BJ (cell line): ENCODE measurements at regions not wholly inside any gene's neighbourhood (a gene's known extent, or its start where the extent isn't known, plus 50 kb on each side); places are given as distances from the start of the nearest gene placed in this dataset.

Experiments
- CTCF ChIA-PET: fragments of 350-600 bp; formaldehyde crosslinking; extraction: SDS; loops from one replicate; lab custom pipeline; 2021; ENCODE audit warnings: antibody characterized with exemption, inconsistent platforms; lab: Yijun Ruan, JAX
- POLR2A ChIA-PET: fragments of 300-600 bp; sonication (Branson Sonifier 250); formaldehyde crosslinking; extraction: SDS; loops from one replicate; lab custom pipeline; 2021; ENCODE audit warnings: antibody characterized with exemption; lab: Charles Lee
- DNase-seq: peaks from one replicate; pipeline ENCODE4 v3.0.0-alpha.2; 2011; ENCODE audit warnings: low read depth
- H3K27me3 ChIP-seq: 2 replicates; pipeline ENCODE4 v1.6.0; 2011; ENCODE audit warnings: low read length; ENCODE audit not compliant: control insufficient read depth, insufficient read depth
- H3K36me3 ChIP-seq: 2 replicates; pipeline ENCODE4 v1.5.1; 2011; ENCODE audit warnings: low read length; ENCODE audit not compliant: control insufficient read depth, insufficient read depth
- H3K4me3 ChIP-seq: 2 replicates; pipeline ENCODE4 v1.5.1; 2011; ENCODE audit warnings: low read depth, mild to moderate bottlenecking, control low read depth, low read length
- TF ChIP-seq, protein P1 (sequence below): IDR thresholded peaks from 2 replicates; pipeline ENCODE4 v1.5.1; 2011; ENCODE audit warnings: low read depth, mild to moderate bottlenecking, control low read depth, inconsistent platforms, low read length, moderate library complexity; ENCODE audit not compliant: insufficient read depth

DNA sequence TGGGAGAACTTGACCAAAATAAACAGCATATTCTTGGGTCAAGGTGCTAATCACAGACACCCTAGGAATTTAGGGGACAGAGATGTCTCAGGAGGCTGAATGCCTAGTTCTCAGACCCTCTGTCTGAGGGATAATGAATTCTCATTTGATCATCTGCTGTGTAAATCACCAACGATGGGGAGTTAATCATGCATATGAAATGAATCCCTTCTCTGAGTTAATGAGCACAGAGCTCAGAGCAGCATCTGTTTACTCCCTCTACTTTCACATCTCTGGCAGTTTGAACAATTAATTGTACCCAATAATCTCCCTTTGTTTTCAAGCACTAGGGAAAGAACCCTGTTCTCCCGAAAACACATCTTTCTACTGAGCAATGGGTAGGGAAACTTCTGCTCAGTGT lies 129.4 kb upstream of the SRRM4 start:
- Histone ChIP-seq H3K36me3 (no peaks in the 10 kb centered on the region), H3K27me3 (no peaks in the 10 kb centered on the region), H3K4me3 (no peak overlapping the region)
- TF ChIP-seq, protein P1, sequence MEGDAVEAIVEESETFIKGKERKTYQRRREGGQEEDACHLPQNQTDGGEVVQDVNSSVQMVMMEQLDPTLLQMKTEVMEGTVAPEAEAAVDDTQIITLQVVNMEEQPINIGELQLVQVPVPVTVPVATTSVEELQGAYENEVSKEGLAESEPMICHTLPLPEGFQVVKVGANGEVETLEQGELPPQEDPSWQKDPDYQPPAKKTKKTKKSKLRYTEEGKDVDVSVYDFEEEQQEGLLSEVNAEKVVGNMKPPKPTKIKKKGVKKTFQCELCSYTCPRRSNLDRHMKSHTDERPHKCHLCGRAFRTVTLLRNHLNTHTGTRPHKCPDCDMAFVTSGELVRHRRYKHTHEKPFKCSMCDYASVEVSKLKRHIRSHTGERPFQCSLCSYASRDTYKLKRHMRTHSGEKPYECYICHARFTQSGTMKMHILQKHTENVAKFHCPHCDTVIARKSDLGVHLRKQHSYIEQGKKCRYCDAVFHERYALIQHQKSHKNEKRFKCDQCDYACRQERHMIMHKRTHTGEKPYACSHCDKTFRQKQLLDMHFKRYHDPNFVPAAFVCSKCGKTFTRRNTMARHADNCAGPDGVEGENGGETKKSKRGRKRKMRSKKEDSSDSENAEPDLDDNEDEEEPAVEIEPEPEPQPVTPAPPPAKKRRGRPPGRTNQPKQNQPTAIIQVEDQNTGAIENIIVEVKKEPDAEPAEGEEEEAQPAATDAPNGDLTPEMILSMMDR: no peak
- ChIA-PET CTCF (no interaction called here), POLR2A (no interaction called here)
- DNase-seq: no peak

DNA sequence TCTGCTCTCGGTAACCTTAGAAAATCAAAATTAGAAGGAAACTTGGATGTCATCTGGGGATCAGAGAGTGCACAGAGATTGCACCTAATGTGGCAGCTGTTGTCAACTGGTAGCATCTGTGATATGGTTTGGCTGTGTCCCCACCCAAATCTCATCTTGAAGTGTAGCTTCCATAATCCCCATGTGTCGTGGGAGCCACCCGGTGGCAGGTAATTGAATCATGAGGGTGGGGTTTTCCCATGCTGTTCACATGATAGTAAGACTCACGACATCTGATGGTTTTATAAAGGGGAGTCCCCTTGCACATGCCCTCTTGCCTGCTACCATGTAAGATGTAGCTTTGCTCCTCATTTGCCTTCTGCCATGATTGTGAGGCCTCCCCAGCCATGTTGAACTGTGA lies 127.7 kb upstream of the SRRM4 start:
- ChIA-PET CTCF (no interaction called here), POLR2A (no interaction called here)
- no peak overlapping the region for H3K4me3 ChIP-seq

DNA sequence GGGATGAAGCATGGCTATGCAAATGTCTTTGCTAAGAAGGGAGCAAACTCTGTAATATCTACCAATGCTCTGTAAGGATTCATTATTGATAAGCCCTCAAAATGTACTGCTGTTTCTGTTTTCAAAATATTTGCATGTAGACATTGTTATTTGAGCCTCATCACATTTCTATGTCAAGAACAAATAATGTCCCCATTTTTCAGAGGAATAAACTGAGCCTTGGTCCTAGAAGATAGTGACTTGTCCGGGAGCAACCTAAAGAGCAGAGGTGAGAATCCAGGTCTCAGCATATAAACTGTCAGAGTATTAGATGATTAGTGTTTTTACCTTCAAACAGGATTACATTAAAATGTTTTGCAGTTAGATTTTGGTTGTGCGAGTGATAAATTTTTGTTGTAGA lies 125.5 kb upstream of the SRRM4 start:
- H3K4me3 ChIP-seq: no peak overlapping the region
- TF ChIP-seq, protein P1: no peak
- no peak for DNase-seq
- no peaks in the 10 kb centered on the region for H3K36me3 ChIP-seq
- ChIA-PET CTCF (no interaction called here), POLR2A (no interaction called here)
- H3K27me3 ChIP-seq: no peaks in the 10 kb centered on the region

More for the DNA sequence above, 127.7 kb upstream of the SRRM4 start:
- TF ChIP-seq, protein P1: no peak
- no peak for DNase-seq
- Histone ChIP-seq H3K27me3 (no peaks in the 10 kb centered on the region), H3K36me3 (no peaks in the 10 kb centered on the region)

DNA sequence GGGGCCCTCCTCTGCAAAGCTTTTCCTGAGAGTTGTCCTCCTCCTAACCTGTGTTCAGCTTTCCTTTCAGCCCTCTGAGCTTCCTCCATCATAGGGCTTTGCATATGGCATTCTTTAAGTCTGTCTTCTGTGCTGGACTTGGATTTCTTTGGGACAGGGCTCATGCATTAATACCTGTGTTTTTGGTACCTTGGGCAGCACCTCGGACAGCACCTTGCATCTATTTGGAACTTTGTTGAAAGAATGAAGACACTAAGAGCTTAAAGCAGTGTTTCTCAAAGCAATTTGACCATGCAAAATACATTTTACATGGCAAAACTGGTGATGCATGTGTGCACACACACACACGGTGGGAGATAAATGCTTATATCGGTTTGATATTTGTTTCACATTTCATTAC lies 115.0 kb upstream of the SRRM4 start:
- Histone ChIP-seq H3K36me3 (no peaks in the 10 kb centered on the region), H3K4me3 (no peak overlapping the region), H3K27me3 (no peaks in the 10 kb centered on the region)
- ChIA-PET POLR2A (no interaction called here), CTCF (no interaction called here)
- no peak for DNase-seq
- TF ChIP-seq, protein P1: no peak

DNA sequence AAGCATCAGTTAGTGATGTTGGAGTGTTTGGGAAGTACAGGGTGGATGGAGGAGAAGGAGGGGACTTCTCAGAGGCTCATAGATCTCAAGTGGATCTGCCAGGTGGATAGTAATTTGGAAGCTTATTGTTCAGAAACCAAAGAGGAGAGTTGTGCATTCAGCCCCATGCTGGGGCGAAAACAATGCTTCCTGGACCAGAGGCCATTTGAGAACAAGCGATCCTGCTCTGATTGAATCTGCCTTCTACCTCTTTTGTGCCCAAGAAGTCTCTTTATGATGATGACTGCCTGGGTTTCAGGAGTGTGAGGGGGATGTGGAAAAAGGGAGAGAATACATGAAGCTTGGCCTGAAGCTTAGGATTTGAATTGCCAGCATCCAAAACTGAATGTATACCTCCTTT lies 110.8 kb upstream of the SRRM4 start:
- TF ChIP-seq, protein P1: no peak

More for the DNA sequence above, 110.8 kb upstream of the SRRM4 start:
- no peaks in the 10 kb centered on the region for H3K27me3 ChIP-seq
- DNase-seq: no peak
- CTCF ChIA-PET: no interaction called here
- H3K4me3 ChIP-seq: no peak overlapping the region
- POLR2A ChIA-PET: no interaction called here
- no peaks in the 10 kb centered on the region for H3K36me3 ChIP-seq
